ENCODE measurements at regions not wholly inside any gene's neighbourhood (a gene's known extent, or its start where the extent isn't known, plus 50 kb on each side); places are given as distances from the start of the nearest gene placed in this dataset.

DNA sequence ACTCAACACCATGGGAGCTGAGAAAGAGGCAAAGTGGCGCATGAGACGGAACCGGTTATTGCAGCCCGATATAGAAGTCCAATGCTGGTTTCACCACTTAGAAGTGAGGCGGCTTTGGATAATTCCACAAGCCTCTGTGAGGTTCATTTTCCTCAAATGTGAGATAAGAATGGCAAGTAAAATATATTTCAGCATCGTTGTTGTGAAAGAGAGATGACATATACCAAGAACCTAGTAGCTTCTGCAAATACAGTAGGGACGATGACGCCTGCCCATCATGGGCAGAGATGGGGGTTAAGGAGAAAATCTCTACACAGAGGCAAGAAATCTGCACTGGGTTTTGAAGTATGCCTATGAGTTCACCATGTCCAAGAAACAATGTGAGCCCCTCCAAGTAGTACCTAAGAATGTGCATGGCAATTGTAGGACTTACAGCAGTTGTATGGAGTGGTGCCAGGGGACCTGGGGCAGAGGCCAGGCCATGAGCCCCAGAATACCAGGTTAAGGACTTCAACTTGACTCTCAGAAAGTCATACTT lies 352.0 kb downstream of the RNF144A start:
- H3K9me3 ChIP-seq (ENCODE audit: low read depth) = no peaks in the 10 kb centered on the region
- TF ChIP-seq EZH2 (IDR thresholded peaks at IDR 0.05) (no peak), CTCF (IDR thresholded peaks at IDR 0.05) (no peak), EZH2phosphoT487 (IDR thresholded peaks at IDR 0.05) (no peak)
- no peaks in the 10 kb centered on the region for H3K79me2 ChIP-seq (ENCODE audit: low read depth)
- no peaks in the 10 kb centered on the region for H3K36me3 ChIP-seq
- H3K27ac Mint-ChIP-seq = no peak overlapping the region
- H3K9me3 Mint-ChIP-seq = peaks cover 3% of the 10 kb centered on the region
- H4K20me1 ChIP-seq (ENCODE audit: low read depth) = no peaks in the 10 kb centered on the region
- H3K27ac ChIP-seq = no peak overlapping the region
- no peak overlapping the region for H3K4me3 Mint-ChIP-seq
- no peaks in the 10 kb centered on the region for H3K36me3 Mint-ChIP-seq
- peaks cover 10% of the 10 kb centered on the region for H3K4me1 Mint-ChIP-seq
- H3K27me3 Mint-ChIP-seq (ENCODE audit: insufficient read depth, low read depth) = peaks cover 2% of the 10 kb centered on the region
- DNase-seq (ENCODE audit: low spot score) = no peak
- no peak overlapping the region for H2AFZ ChIP-seq (replicated peaks)
- no peaks in the 10 kb centered on the region for H3F3A ChIP-seq (ENCODE audit: low read depth)
- no peak overlapping the region for H3K9ac ChIP-seq
- H3K4me1 ChIP-seq = no peaks in the 10 kb centered on the region
- no peak overlapping the region for H3K4me3 ChIP-seq
- H3K27me3 ChIP-seq = no peaks in the 10 kb centered on the region
- no peak overlapping the region for H3K4me2 ChIP-seq

DNA sequence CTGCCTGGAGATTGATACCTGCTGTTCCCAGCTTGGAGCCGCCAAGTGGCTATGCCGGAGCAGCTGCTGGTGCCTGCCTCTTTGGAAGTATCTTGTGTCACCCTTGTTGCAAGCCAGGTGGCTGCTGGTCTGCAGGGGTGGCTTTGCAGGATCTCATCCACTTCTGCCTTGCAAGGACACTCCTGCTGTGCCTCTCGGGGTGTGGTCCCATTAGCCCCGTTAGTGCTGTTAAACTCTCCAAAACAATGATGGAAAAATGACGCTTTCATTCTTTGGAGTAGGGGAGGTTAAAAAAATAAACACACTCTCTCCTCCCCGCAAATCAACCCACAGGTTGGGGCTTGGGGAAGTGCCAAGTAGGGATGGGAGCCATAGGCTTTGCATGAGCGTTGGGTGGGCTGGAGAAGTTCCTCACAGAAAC lies 352.8 kb downstream of the RNF144A start:
- no peak overlapping the region for H3K27ac ChIP-seq
- no peak overlapping the region for H3K4me2 ChIP-seq
- H3K9ac ChIP-seq = no peak overlapping the region
- TF ChIP-seq EZH2phosphoT487 (IDR thresholded peaks at IDR 0.05) (no peak), EZH2 (IDR thresholded peaks at IDR 0.05) (no peak), CTCF (IDR thresholded peaks at IDR 0.05) (no peak)
- no peak overlapping the region for H3K4me3 ChIP-seq
- H3K36me3 ChIP-seq = no peaks in the 10 kb centered on the region
- no peaks in the 10 kb centered on the region for H4K20me1 ChIP-seq (ENCODE audit: low read depth)
- no peak overlapping the region for H2AFZ ChIP-seq (replicated peaks)
- H3K27ac Mint-ChIP-seq = no peak overlapping the region
- no peak overlapping the region for H3K4me3 Mint-ChIP-seq
- peaks cover 10% of the 10 kb centered on the region for H3K4me1 Mint-ChIP-seq
- H3K27me3 ChIP-seq = no peaks in the 10 kb centered on the region
- no peaks in the 10 kb centered on the region for H3K36me3 Mint-ChIP-seq
- no peaks in the 10 kb centered on the region for H3K4me1 ChIP-seq
- H3K27me3 Mint-ChIP-seq (ENCODE audit: insufficient read depth, low read depth) = no peaks in the 10 kb centered on the region
- H3K79me2 ChIP-seq (ENCODE audit: low read depth) = no peaks in the 10 kb centered on the region
- no peaks in the 10 kb centered on the region for H3K9me3 Mint-ChIP-seq
- H3K9me3 ChIP-seq (ENCODE audit: low read depth) = no peaks in the 10 kb centered on the region
- H3F3A ChIP-seq (ENCODE audit: low read depth) = no peaks in the 10 kb centered on the region
- DNase-seq (ENCODE audit: low spot score) = no peak

GRCh38 chr2:7272210-7272609 lies 355.0 kb downstream of the RNF144A start:
- no peak overlapping the region for H3K4me2 ChIP-seq

More at GRCh38 chr2:7272210-7272609, 355.0 kb downstream of the RNF144A start:
- H3K4me1 ChIP-seq = no peaks in the 10 kb centered on the region
- H3K79me2 ChIP-seq (ENCODE audit: low read depth) = no peaks in the 10 kb centered on the region
- H3K9ac ChIP-seq = no peak overlapping the region
- no peaks in the 10 kb centered on the region for H4K20me1 ChIP-seq (ENCODE audit: low read depth)
- Mint-ChIP-seq H3K4me1 (peaks cover 13% of the 10 kb centered on the region), H3K27ac (no peak overlapping the region), H3K36me3 (no peaks in the 10 kb centered on the region), H3K9me3 (no peaks in the 10 kb centered on the region), H3K27me3 (ENCODE audit: insufficient read depth, low read depth) (peaks cover 3% of the 10 kb centered on the region), H3K4me3 (no peak overlapping the region)
- TF ChIP-seq EZH2phosphoT487 (IDR thresholded peaks at IDR 0.05) (no peak), EZH2 (IDR thresholded peaks at IDR 0.05) (no peak), CTCF (IDR thresholded peaks at IDR 0.05) (no peak)
- H2AFZ ChIP-seq (replicated peaks) = no peak overlapping the region
- DNase-seq (ENCODE audit: low spot score) = no peak
- H3K27ac ChIP-seq = no peak overlapping the region
- H3F3A ChIP-seq (ENCODE audit: low read depth) = no peaks in the 10 kb centered on the region
- no peak overlapping the region for H3K4me3 ChIP-seq
- no peaks in the 10 kb centered on the region for H3K36me3 ChIP-seq
- no peaks in the 10 kb centered on the region for H3K9me3 ChIP-seq (ENCODE audit: low read depth)
- no peaks in the 10 kb centered on the region for H3K27me3 ChIP-seq
